Testis (tissue), 2 donors: ENCODE measurements at regions not wholly inside any gene's neighbourhood (a gene's known extent, or its start where the extent isn't known, plus 50 kb on each side); places are given as distances from the start of the nearest gene placed in this dataset.
"Not testable (repeated sequence)": the region's sequence is repeated elsewhere in the genome, so short reads cannot be mapped to it uniquely, and the experiment has no call there.

Source experiments
- DNase-seq: peaks from one replicate; pipeline ENCODE4 v3.0.0-alpha.2; 2019
- H3K27ac ChIP-seq, 2 donors: fragments of 200-600 bp; sonication (generic); one replicate each; pipeline ENCODE4 v1.5.1; 2019
- H3K27me3 ChIP-seq: fragments of 200-600 bp; sonication (generic); one replicate; pipeline ENCODE4 v1.5.1; 2019
- H3K36me3 ChIP-seq: fragments of 200-600 bp; sonication (generic); one replicate; pipeline ENCODE4 v1.5.1; 2017; ENCODE audit warnings: low read depth; ENCODE audit errors: missing control alignments
- H3K4me1 ChIP-seq: fragments of 200-600 bp; sonication (generic); one replicate; pipeline ENCODE4 v1.5.1; 2019
- H3K4me3 ChIP-seq, 2 donors: fragments of 200-600 bp; sonication (generic); one replicate each; pipeline ENCODE4 v1.5.1; 2017 to 2019
- H3K9me3 ChIP-seq: fragments of 200-600 bp; sonication (generic); one replicate; pipeline ENCODE4 v1.5.1; 2017
- POLR2A ChIP-seq: fragments of 450-650 bp; IDR thresholded peaks from one replicate; pipeline ENCODE4 v1.6.1; 2017; ENCODE audit warnings: antibody characterized with exemption, mild to moderate bottlenecking, moderate library complexity
- WGBS, 2 donors: methylation state at CpG; one replicate each; pipeline ENCODE4 v1.1.5; 2018; 5-methylcytosine and 5-hydroxymethylcytosine counted together
- intact Hi-C: fragments of 100-400 bp; cut with DNase I; formaldehyde crosslinking; loops from one replicate; pipeline ENCODE4 v1.15.1; 2023; ENCODE audit warnings: low total_unique reads
- TF ChIP-seq, protein P1 (sequence below), 3 experiments: fragments of 450-650 bp in 2 of 3; fragments of 200-600 bp in 1 of 3; sonication (generic) in 1 of 3; IDR thresholded peaks; one replicate each; pipeline ENCODE4 v1.5.1; 2016 to 2019; ENCODE audit warnings: antibody characterized with exemption in 3 of 3, mild to moderate bottlenecking in 2 of 3, moderate library complexity in 1 of 3

DNA sequence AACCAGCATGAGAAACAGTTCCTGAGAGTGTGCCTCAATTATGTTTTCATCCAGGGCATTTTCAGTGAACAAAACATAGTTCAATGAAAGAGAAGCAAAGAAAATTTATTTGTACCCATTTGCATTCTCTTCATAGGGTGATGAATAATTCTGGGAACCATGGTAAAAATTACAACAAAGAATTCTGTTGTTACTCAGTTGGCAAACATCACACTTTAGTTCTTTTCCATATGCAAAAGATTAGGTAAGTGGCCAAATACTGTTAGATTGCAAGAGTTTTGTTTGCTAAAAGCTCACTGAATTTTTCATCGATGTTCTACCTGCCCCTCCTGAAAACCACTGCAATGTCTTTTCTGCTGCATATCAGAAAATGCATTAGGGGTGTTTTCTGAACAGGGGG lies 132.4 kb upstream of the RGS6 start:
- whole genome bisulfite sequencing, 2 donors, result 62 to 67% methylated on average over 1 of the region's 1 CpG
- TF ChIP-seq, protein P1, sequence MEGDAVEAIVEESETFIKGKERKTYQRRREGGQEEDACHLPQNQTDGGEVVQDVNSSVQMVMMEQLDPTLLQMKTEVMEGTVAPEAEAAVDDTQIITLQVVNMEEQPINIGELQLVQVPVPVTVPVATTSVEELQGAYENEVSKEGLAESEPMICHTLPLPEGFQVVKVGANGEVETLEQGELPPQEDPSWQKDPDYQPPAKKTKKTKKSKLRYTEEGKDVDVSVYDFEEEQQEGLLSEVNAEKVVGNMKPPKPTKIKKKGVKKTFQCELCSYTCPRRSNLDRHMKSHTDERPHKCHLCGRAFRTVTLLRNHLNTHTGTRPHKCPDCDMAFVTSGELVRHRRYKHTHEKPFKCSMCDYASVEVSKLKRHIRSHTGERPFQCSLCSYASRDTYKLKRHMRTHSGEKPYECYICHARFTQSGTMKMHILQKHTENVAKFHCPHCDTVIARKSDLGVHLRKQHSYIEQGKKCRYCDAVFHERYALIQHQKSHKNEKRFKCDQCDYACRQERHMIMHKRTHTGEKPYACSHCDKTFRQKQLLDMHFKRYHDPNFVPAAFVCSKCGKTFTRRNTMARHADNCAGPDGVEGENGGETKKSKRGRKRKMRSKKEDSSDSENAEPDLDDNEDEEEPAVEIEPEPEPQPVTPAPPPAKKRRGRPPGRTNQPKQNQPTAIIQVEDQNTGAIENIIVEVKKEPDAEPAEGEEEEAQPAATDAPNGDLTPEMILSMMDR (IDR thresholded peaks at IDR 0.05), result no peak
- no peak for TF ChIP-seq POLR2A
- no peak overlapping the region for H3K27ac ChIP-seq
- no peaks in the 10 kb centered on the region for H3K27me3 ChIP-seq
- H3K9me3 ChIP-seq, result no peaks in the 10 kb centered on the region
- intact Hi-C loops, result no loop called here
- peaks cover 3% of the 10 kb centered on the region for H3K4me1 ChIP-seq
- H3K4me3 ChIP-seq, result no peak overlapping the region
- no peak for DNase-seq
- H3K36me3 ChIP-seq, result no peaks in the 10 kb centered on the region

DNA sequence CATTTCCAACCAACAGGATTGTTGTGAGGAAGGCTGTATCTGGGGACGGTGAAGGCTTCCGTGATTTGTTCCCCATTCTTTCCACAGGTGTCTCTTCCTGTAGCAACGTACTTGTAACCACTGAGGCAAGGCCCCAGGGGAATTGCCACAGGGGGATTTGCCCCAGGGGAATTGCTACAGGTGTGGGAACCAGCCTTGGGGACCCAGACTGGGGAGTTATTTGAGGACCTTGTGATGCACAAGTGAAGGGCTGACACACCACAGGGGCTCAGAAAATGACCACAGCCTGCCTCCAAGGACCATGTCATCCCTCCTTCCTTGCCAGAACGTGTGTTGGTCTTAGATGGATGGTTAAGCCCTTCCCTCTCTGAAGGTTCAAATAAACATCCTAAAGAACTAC lies 131.4 kb upstream of the RGS6 start:
- Histone ChIP-seq H3K4me1 (peaks cover 3% of the 10 kb centered on the region), H3K27me3 (no peaks in the 10 kb centered on the region), H3K9me3 (no peaks in the 10 kb centered on the region), H3K4me3 (no peak overlapping the region), H3K27ac (no peak overlapping the region), H3K36me3 (no peaks in the 10 kb centered on the region)
- 83 to 84% methylated on average over 4 of the region's 4 CpGs for WGBS, 2 donors
- intact Hi-C loops, result no loop called here
- TF ChIP-seq POLR2A, result no peak
- TF ChIP-seq, protein P1 (IDR thresholded peaks at IDR 0.05), result no peak
- DNase-seq, result no peak

DNA sequence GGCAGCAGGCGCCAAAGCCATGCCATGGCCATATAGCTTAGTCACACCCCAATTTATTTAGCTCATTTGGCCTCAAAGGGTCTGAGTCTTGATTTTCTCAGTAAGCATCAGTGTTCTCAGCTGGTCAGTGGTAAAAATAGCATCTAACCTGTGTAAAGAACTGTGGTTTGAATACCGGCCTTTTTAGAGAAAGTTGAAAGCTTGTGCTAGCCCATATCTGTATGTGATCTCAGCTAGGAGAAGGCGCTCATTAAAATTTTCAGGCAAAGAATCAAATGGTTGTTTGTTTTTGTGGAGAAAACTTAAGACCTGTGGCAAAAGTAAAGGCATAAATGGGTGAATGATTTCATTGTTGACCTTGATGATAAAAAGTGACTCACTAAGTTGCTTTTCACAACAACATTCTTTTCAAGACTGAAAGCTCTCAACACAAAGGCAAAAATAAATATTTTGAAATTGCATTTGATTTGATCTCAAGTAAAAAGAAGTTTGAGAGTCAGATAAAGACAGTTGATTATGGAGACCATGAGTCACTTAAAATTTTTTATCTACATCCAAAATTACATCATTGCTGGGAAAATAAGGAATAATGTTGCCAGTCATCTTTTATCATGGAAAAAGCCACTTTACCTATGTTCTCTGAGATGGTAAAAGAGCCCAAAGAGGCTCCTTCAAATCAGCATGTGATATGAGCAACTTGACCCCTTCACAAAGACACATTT lies 128.5 kb upstream of the RGS6 start:
- Histone ChIP-seq H3K4me1 (peaks cover 3% of the 10 kb centered on the region), H3K4me3 (no peak overlapping the region), H3K27me3 (no peaks in the 10 kb centered on the region), H3K9me3 (no peaks in the 10 kb centered on the region), H3K36me3 (no peaks in the 10 kb centered on the region), H3K27ac (no peak overlapping the region)
- TF ChIP-seq, protein P1 (IDR thresholded peaks at IDR 0.05), result no peak
- no peak for TF ChIP-seq POLR2A
- 69 to 80% methylated on average over 3 of the region's 3 CpGs for WGBS, 2 donors
- intact Hi-C loops, result no loop called here
- DNase-seq, result no peak

DNA sequence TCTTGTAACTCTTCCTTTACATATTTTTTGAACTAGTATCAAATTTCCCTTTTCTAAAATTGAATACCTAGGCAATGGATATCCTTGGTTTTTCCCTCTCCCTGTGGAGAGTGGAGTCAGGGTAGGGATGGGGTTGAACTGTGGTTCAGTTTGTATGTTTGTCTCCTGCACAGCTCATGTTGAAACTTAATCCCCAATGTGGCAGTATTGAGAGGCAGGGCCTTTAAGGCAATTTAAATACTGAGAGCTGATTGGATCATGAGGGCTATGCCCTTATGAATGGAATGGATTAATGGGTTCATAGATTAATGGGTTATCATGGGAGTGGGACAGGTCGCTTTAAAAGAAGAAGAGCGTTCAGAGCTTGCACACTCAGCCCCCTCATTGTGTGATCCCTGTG lies 127.2 kb upstream of the RGS6 start:
- peaks cover 3% of the 10 kb centered on the region for H3K4me1 ChIP-seq
- no peaks in the 10 kb centered on the region for H3K36me3 ChIP-seq
- intact Hi-C loops, result no loop called here
- no peaks in the 10 kb centered on the region for H3K27me3 ChIP-seq
- H3K27ac ChIP-seq, result no peak overlapping the region
- no peak for DNase-seq
- no peak for TF ChIP-seq POLR2A
- TF ChIP-seq, protein P1 (IDR thresholded peaks at IDR 0.05), result no peak
- H3K9me3 ChIP-seq, result no peaks in the 10 kb centered on the region
- H3K4me3 ChIP-seq, result no peak overlapping the region
- WGBS, 2 donors, result 88 to 93% methylated on average over 2 of the region's 2 CpGs

DNA sequence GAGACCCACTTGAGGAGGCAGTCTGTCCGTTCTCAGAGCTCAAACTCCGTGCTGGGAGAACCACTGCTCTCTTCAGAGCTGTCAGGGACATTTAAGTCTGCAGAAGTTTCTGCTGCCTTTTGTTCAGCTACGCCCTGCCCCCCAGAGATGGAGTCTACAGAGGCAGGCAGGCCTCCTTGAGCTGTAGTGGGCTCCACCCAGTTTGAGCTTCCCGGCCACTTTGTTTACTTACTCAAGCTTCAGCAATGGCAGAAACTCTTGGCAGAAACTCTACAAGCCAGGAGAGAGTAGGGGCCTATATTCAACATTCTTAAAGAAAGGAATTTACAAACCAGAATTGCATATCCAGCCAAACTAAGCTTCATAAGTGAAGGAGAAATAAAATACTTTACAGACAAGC lies 125.2 kb upstream of the RGS6 start:
- H3K4me3 ChIP-seq, H3K4me1 ChIP-seq, DNase-seq, intact Hi-C loops, H3K36me3 ChIP-seq, H3K9me3 ChIP-seq, H3K27ac ChIP-seq, H3K27me3 ChIP-seq: not testable (repeated sequence)
- WGBS, 2 donors, result 78 to 79% methylated on average over 2 to 4 of the region's 4 CpGs

DNA sequence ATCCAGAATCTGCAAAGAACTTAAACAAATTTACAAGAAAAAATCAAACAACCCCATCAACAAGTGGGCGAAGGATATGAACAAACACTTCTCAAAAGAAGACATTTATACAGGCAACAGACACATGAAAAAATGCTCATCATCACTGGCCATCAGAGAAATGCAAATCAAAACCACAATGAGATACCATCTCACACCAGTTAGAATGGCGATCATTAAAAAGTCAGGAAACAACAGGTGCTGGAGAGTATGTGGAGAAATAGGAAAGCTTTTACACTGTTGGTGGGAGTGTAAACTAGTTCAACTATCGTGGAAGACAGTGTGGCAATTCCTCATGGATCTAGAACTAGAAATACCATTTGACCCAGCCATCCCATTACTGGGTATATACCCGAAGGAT lies 121.4 kb upstream of the RGS6 start:
- H3K27ac ChIP-seq, H3K9me3 ChIP-seq, H3K4me1 ChIP-seq, H3K4me3 ChIP-seq, H3K36me3 ChIP-seq, DNase-seq, H3K27me3 ChIP-seq, intact Hi-C loops: not testable (repeated sequence)
- WGBS, 2 donors, result 94 to 96% methylated on average over 4 of the region's 4 CpGs
